ENCODE measurements at regions not wholly inside any gene's neighbourhood (a gene's known extent, or its start where the extent isn't known, plus 50 kb on each side); places are given as distances from the start of the nearest gene placed in this dataset.

GRCh38 chr7:15798081-15798480 lies 111.6 kb upstream of the MEOX2 start:
- no peak for DNase-seq

GRCh38 chr7:15795393-15795792 lies 108.9 kb upstream of the MEOX2 start:
- DNase-seq, result no peak

- DNase-seq, result no peak
These were observed 108.3 kb upstream of the MEOX2 start for GRCh38 chr7:15794801-15795200.

GRCh38 chr7:15784694-15785030 lies 98.2 kb upstream of the MEOX2 start:
- DNase-seq, result no peak

GRCh38 chr7:15783987-15784693 lies 97.7 kb upstream of the MEOX2 start:
- DNase-seq, result no peak

- DNase-seq, result no peak
These were observed 96.2 kb upstream of the MEOX2 start for GRCh38 chr7:15782656-15783055.

GRCh38 chr7:15781944-15782343 lies 95.5 kb upstream of the MEOX2 start:
- DNase-seq, result no peak

GRCh38 chr7:15780271-15780670 lies 93.8 kb upstream of the MEOX2 start:
- no peak for DNase-seq

GRCh38 chr7:15778191-15778590 lies 91.7 kb upstream of the MEOX2 start:
- DNase-seq, result no peak

- DNase-seq, result no peak
These were observed 79.3 kb upstream of the MEOX2 start for GRCh38 chr7:15765753-15766152.

- DNase-seq, result no peak
These were observed 78.4 kb upstream of the MEOX2 start for GRCh38 chr7:15764851-15765382.

- DNase-seq, result no peak
These were observed 77.5 kb upstream of the MEOX2 start for GRCh38 chr7:15764010-15764409.

- DNase-seq, result no peak
These were observed 70.8 kb upstream of the MEOX2 start for GRCh38 chr7:15757041-15758000.

GRCh38 chr7:15755061-15755460 lies 68.6 kb upstream of the MEOX2 start:
- DNase-seq, result no peak

- no peak for DNase-seq
These were observed 67.5 kb upstream of the MEOX2 start for GRCh38 chr7:15753887-15754579.

- no peak for DNase-seq
These were observed 65.9 kb upstream of the MEOX2 start for GRCh38 chr7:15752377-15752776.

- DNase-seq, result no peak
These were observed 64.8 kb upstream of the MEOX2 start for GRCh38 chr7:15751191-15751701.

- DNase-seq, result no peak
These were observed 64.2 kb upstream of the MEOX2 start for GRCh38 chr7:15750727-15751126.

GRCh38 chr7:15749631-15750030 lies 63.1 kb upstream of the MEOX2 start:
- DNase-seq, result no peak

GRCh38 chr7:15747712-15748111 lies 61.2 kb upstream of the MEOX2 start:
- DNase-seq, result no peak

- DNase-seq, result no peak
These were observed 60.8 kb upstream of the MEOX2 start for GRCh38 chr7:15747301-15747700.

- no peak for DNase-seq
These were observed 57.5 kb upstream of the MEOX2 start for GRCh38 chr7:15743926-15744480.

GRCh38 chr7:15737601-15738000 lies 51.1 kb upstream of the MEOX2 start:
- DNase-seq, result no peak
